Caco-2 (cell line): ENCODE measurements at regions not wholly inside any gene's neighbourhood (a gene's known extent, or its start where the extent isn't known, plus 50 kb on each side); places are given as distances from the start of the nearest gene placed in this dataset.
"Not testable (repeated sequence)": the region's sequence is repeated elsewhere in the genome, so short reads cannot be mapped to it uniquely, and the experiment has no call there.

Source experiments
- BruUV-seq: library from RNA; stranded (reverse); fragments of 400-500 nt; replicated peaks from 2 replicates; lab custom pipeline; 2021; lab: Mats Ljungman, UMichigan
- CTCF ChIA-PET: fragments of 300-600 bp; sonication (Branson Sonifier 250); formaldehyde crosslinking; loops from one replicate; lab custom pipeline; 2022; ENCODE audit warnings: antibody characterized with exemption; lab: Charles Lee
- POLR2A ChIA-PET: fragments of 300-600 bp; sonication (Branson Sonifier 250); formaldehyde crosslinking; loops from one replicate; lab custom pipeline; 2022; ENCODE audit warnings: antibody characterized with exemption; lab: Charles Lee
- DNase-seq, 2 experiments: peaks; one replicate each; pipeline versions ENCODE4 v3.0.0 to v3.0.0-alpha.2; 2020 to 2022
- H3K27me3 ChIP-seq: replicated peaks from 2 replicates; pipeline ENCODE4 v1.6.0; 2011; ENCODE audit warnings: low read length; ENCODE audit not compliant: control insufficient read depth, insufficient read depth
- H3K36me3 ChIP-seq: 2 replicates; pipeline ENCODE4 v1.5.1; 2011; ENCODE audit warnings: low read length; ENCODE audit not compliant: control insufficient read depth, insufficient read depth
- H3K4me1 ChIP-seq: fragments of 250-450 bp; sonication (Bioruptor Pico); 2 replicates; pipeline ENCODE4 v1.5.1; 2020; ENCODE audit warnings: mild to moderate bottlenecking
- H3K4me3 ChIP-seq: 2 replicates; pipeline ENCODE4 v1.5.1; 2011; ENCODE audit warnings: low read depth, mild to moderate bottlenecking, control low read depth, low read length
- H3K9me3 ChIP-seq: fragments of 250-450 bp; sonication (Bioruptor Pico); 2 replicates; pipeline ENCODE4 v1.5.1; 2020; ENCODE audit warnings: mild to moderate bottlenecking, moderate library complexity
- H3K27ac Mint-ChIP-seq: one replicate; pipeline ENCODE4 v1.8.0; 2022; ENCODE audit warnings: mixed read lengths; ENCODE audit not compliant: unreplicated experiment
- H3K27me3 Mint-ChIP-seq: one replicate; pipeline ENCODE4 v1.8.0; 2022; ENCODE audit warnings: mixed read lengths; ENCODE audit not compliant: insufficient read depth, unreplicated experiment
- H3K36me3 Mint-ChIP-seq: one replicate; pipeline ENCODE4 v1.8.0; 2022; ENCODE audit warnings: mild to moderate bottlenecking, mixed read lengths; ENCODE audit not compliant: insufficient read depth, unreplicated experiment
- H3K4me1 Mint-ChIP-seq: one replicate; pipeline ENCODE4 v1.8.0; 2022; ENCODE audit warnings: low read depth, mixed read lengths; ENCODE audit not compliant: unreplicated experiment
- H3K4me3 Mint-ChIP-seq: one replicate; pipeline ENCODE4 v1.8.0; 2022; ENCODE audit warnings: mild to moderate bottlenecking, moderate library complexity, mixed read lengths; ENCODE audit not compliant: unreplicated experiment
- H3K9me3 Mint-ChIP-seq: one replicate; pipeline ENCODE4 v1.8.0; 2022; ENCODE audit warnings: mixed read lengths; ENCODE audit not compliant: unreplicated experiment
- intact Hi-C: fragments of 100-400 bp; cut with micrococcal nuclease; formaldehyde crosslinking; loops from one replicate; pipeline ENCODE4 v1.10.0; 2022; ENCODE audit not compliant: unreplicated experiment

- H3K9me3 ChIP-seq, H3K4me1 Mint-ChIP-seq, H3K4me3 Mint-ChIP-seq, H3K4me3 ChIP-seq, H3K27ac Mint-ChIP-seq, H3K27me3 Mint-ChIP-seq, H3K9me3 Mint-ChIP-seq, intact Hi-C loops, H3K27me3 ChIP-seq, POLR2A ChIA-PET, CTCF ChIA-PET, H3K4me1 ChIP-seq, H3K36me3 ChIP-seq, H3K36me3 Mint-ChIP-seq, DNase-seq, BruUV-seq: not testable (repeated sequence)
Measured at GRCh38 chr2:111374734-111375133, 254.0 kb downstream of the BCL2L11 start.

DNA sequence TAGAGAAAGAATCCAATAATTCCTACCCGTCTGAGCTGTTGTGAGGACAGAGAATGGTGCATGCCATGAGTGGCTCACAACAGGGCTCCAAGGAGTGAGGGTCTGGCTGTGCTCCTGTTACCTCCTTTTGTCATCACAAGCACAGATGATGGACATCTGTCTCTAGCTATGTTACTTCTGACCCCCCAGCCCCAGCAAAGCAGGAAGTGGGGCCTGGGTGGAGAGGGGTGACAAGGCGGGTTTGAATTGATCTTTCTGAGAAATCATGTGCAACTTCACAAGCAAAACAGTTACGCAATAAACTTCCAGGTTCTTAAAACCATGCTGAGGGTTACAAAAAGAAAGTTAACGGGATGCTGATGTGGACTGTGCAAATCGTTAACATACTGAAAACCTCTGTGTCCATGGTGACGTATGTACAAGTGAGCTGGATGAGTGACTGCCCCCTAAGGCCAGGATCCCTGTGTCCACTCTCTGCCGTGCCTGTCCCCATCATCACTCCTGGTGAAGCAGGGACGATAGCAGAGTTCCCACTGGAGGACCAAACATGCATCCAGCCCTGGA lies 254.7 kb downstream of the BCL2L11 start:
- H3K9me3 Mint-ChIP-seq, POLR2A ChIA-PET, H3K4me1 ChIP-seq, H3K9me3 ChIP-seq, H3K27me3 Mint-ChIP-seq, BruUV-seq, H3K27me3 ChIP-seq, H3K36me3 Mint-ChIP-seq, H3K4me1 Mint-ChIP-seq, H3K27ac Mint-ChIP-seq, DNase-seq, intact Hi-C loops, H3K36me3 ChIP-seq, CTCF ChIA-PET, H3K4me3 ChIP-seq, H3K4me3 Mint-ChIP-seq: not testable (repeated sequence)

DNA sequence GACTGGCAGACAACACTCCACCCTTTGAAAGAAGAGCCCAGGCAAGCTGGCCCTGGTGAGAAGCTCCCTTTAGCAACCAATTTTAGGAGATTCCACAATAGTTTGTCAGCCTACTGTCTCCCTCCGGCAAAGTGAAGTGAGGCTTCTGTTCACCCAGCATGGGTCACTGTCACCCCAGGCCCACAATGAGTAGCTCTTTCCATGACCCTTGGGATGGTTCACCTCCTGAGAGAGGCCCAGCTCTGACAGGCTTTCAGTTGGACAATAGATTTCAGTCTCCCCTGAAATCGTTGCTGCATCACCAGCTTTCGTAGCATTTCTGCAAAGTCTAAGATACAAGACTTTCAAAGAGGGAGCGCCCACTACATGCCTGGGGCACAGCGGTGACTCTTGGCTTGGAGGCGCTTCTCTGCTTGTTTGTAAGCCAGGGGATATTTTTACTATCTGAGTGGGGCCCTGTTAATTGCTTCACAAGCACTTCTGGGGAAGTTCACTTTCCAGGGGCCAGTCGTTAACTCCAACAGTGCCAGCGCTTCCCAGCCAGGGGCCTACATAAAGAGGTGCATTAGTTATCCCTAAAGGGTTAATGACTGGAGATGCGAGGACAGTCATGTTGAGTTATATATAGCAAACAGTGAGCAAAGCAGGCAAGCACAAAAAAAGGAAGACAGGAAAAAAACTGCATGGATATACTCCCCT lies 255.7 kb downstream of the BCL2L11 start:
- H3K36me3 Mint-ChIP-seq, H3K27me3 ChIP-seq, H3K4me1 ChIP-seq, H3K4me3 ChIP-seq, H3K9me3 Mint-ChIP-seq, H3K27me3 Mint-ChIP-seq, H3K27ac Mint-ChIP-seq, BruUV-seq, CTCF ChIA-PET, POLR2A ChIA-PET, H3K4me1 Mint-ChIP-seq, H3K4me3 Mint-ChIP-seq, DNase-seq, H3K9me3 ChIP-seq, intact Hi-C loops, H3K36me3 ChIP-seq: not testable (repeated sequence)

DNA sequence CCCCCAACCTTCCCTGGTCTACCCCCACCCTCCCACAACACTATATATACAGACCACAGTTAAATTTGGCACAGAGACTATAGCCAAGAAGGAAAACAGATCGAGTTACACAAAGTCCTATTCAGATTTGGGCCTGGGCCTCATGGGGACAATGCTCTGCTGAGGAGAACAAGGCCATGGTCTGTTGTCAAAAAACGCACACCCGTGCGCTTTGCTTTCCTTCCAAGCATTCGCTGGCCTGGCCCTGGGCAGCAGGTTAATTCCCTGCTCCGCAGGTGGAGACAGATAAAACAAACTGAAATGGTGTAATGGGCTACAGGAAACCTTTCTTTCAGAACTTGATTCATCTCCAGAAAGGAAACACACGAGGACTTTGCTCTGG lies 256.2 kb downstream of the BCL2L11 start:
- H3K4me3 ChIP-seq, H3K27ac Mint-ChIP-seq, intact Hi-C loops, H3K9me3 ChIP-seq, H3K27me3 Mint-ChIP-seq, BruUV-seq, DNase-seq, H3K9me3 Mint-ChIP-seq, H3K36me3 Mint-ChIP-seq, H3K27me3 ChIP-seq, CTCF ChIA-PET, H3K4me3 Mint-ChIP-seq, H3K4me1 ChIP-seq, POLR2A ChIA-PET, H3K36me3 ChIP-seq, H3K4me1 Mint-ChIP-seq: not testable (repeated sequence)

- CTCF ChIA-PET, H3K27me3 ChIP-seq, H3K9me3 Mint-ChIP-seq, H3K4me1 ChIP-seq, H3K9me3 ChIP-seq, intact Hi-C loops, BruUV-seq, H3K4me1 Mint-ChIP-seq, H3K36me3 Mint-ChIP-seq, DNase-seq, H3K27ac Mint-ChIP-seq, H3K4me3 Mint-ChIP-seq, POLR2A ChIA-PET, H3K27me3 Mint-ChIP-seq, H3K36me3 ChIP-seq, H3K4me3 ChIP-seq: not testable (repeated sequence)
Measured at GRCh38 chr2:111377386-111377959, 256.8 kb downstream of the BCL2L11 start.

DNA sequence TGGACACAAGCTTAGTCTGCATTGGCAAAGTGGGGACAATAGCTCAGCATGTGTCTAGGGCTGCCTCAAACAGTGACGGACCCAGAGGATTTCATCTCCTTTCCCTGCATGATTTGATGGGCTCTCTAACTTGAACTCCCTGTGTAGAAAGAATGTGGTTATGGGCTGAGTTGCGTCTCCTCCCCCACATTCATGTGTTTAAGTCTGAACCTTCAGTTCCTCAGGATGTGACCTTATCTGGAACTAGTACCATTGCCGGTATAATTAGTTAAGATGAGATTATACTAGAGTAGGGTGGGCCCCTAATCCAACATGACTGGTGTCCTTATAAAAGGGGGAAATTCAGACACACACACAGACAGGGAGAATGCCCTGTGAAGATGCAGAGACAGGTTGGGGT lies 257.6 kb downstream of the BCL2L11 start:
- not testable (repeated sequence) for H3K4me1 Mint-ChIP-seq, BruUV-seq

More for the DNA sequence above, 257.6 kb downstream of the BCL2L11 start:
- H3K27me3 ChIP-seq, CTCF ChIA-PET, H3K27me3 Mint-ChIP-seq, intact Hi-C loops, H3K36me3 Mint-ChIP-seq, DNase-seq, H3K27ac Mint-ChIP-seq, POLR2A ChIA-PET, H3K4me3 ChIP-seq, H3K4me1 ChIP-seq, H3K36me3 ChIP-seq, H3K4me3 Mint-ChIP-seq, H3K9me3 Mint-ChIP-seq, H3K9me3 ChIP-seq: not testable (repeated sequence)
